ENCODE measurements at regions not wholly inside any gene's neighbourhood (a gene's known extent, or its start where the extent isn't known, plus 50 kb on each side); places are given as distances from the start of the nearest gene placed in this dataset.

DNA sequence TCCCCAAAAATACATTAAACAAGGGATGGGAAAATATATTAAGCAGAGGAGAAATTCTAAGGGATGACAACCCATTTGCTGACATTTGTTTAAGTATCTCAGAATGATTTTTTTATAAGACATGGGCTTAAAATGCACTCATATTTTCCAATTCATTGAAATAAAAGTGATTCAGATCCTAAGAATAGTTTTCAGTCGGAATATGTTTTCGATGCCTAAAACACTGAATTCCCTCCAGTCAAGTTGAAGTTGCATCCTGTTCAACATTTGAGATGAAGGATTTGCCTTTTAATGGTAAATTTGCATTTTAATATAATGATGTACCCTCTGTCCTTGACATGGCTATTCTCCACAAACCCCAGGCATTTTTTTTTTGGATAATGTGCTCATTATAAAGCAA, 79.3 kb downstream of the PTCHD4 start:
- TF ChIP-seq, protein P1, sequence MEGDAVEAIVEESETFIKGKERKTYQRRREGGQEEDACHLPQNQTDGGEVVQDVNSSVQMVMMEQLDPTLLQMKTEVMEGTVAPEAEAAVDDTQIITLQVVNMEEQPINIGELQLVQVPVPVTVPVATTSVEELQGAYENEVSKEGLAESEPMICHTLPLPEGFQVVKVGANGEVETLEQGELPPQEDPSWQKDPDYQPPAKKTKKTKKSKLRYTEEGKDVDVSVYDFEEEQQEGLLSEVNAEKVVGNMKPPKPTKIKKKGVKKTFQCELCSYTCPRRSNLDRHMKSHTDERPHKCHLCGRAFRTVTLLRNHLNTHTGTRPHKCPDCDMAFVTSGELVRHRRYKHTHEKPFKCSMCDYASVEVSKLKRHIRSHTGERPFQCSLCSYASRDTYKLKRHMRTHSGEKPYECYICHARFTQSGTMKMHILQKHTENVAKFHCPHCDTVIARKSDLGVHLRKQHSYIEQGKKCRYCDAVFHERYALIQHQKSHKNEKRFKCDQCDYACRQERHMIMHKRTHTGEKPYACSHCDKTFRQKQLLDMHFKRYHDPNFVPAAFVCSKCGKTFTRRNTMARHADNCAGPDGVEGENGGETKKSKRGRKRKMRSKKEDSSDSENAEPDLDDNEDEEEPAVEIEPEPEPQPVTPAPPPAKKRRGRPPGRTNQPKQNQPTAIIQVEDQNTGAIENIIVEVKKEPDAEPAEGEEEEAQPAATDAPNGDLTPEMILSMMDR (IDR thresholded peaks at IDR 0.05) = no peak
- TF ChIP-seq EZH2phosphoT487 (IDR thresholded peaks at IDR 0.05; ENCODE audit: borderline replicate concordance, low read depth) (no peak), EP300 (IDR thresholded peaks at IDR 0.05; ENCODE audit: borderline replicate concordance in 1 of 2, low read depth in 1 of 2, low read length in 1 of 2) (no peak), RAD21 (IDR thresholded peaks at IDR 0.05; ENCODE audit: low read length) (no peak), MXI1 (IDR thresholded peaks at IDR 0.05; ENCODE audit: low read depth, low read length) (no peak), CHD2 (IDR thresholded peaks at IDR 0.05; ENCODE audit: low read length, partially characterized antibody) (no peak), POLR2AphosphoS5 (IDR thresholded peaks at IDR 0.05; ENCODE audit: low read depth, low read length) (no peak), TCF12 (IDR thresholded peaks at IDR 0.05) (no peak), GABPA (IDR thresholded peaks at IDR 0.05; ENCODE audit: low read depth) (no peak), YY1 (IDR thresholded peaks at IDR 0.05; ENCODE audit: low read depth) (no peak)
- TF ChIP-seq, protein P2, sequence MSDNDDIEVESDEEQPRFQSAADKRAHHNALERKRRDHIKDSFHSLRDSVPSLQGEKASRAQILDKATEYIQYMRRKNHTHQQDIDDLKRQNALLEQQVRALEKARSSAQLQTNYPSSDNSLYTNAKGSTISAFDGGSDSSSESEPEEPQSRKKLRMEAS (IDR thresholded peaks at IDR 0.05; ENCODE audit: low read depth) = no peak
- TF ChIP-seq, protein P3, sequence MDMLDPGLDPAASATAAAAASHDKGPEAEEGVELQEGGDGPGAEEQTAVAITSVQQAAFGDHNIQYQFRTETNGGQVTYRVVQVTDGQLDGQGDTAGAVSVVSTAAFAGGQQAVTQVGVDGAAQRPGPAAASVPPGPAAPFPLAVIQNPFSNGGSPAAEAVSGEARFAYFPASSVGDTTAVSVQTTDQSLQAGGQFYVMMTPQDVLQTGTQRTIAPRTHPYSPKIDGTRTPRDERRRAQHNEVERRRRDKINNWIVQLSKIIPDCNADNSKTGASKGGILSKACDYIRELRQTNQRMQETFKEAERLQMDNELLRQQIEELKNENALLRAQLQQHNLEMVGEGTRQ (IDR thresholded peaks at IDR 0.05; ENCODE audit: borderline replicate concordance, low read depth, low read length) = no peak

Measured in SK-N-SH (cell line).